NCI-H1092 treated with DMSO at 0.1 percent for 48 hours (cell line): ENCODE measurements at regions not wholly inside any gene's neighbourhood (a gene's known extent, or its start where the extent isn't known, plus 50 kb on each side); places are given as distances from the start of the nearest gene placed in this dataset.

Source experiments
- DNase-seq: peaks from one replicate; lab custom pipeline; 2025; lab: John Stamatoyannopoulos, UW

DNA sequence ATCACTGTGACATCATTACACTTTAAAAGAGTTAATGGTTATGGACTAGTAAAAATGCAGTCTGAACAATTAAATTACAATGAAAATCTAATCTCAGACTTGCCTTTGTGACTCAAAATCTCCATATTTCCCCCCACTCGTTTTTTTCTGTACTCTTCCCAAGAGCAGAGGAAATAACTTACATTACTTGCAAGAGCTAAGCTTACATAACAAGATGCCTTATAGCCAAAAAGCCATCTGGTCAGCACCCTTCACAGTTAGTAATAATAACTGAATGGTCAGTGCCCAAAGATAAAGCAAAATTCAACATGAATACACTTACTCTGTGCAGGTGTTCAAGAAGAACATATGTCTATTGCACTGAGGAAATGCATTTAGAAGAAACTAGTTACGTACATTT, 1381.5 kb upstream of the CELF2 start:
- no peak for DNase-seq

DNA sequence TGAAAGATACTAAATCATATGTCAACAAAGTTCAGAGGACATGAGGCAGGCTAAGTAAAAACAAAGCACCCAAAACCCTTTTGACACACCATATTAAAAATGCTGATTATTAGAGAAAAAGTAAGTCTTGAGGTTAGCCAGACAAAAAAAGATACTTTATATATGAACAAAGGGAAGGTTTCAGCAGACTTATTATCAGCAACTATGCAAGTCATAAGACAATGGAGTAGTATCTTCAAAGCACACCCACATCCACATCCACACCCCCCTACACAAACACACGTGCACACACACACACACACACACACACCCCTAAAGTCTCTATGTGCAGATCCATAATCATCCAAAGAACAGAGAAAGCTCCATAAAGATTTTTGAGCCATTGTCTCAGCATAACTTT, 1373.9 kb upstream of the CELF2 start:
- DNase-seq, result no peak

DNA sequence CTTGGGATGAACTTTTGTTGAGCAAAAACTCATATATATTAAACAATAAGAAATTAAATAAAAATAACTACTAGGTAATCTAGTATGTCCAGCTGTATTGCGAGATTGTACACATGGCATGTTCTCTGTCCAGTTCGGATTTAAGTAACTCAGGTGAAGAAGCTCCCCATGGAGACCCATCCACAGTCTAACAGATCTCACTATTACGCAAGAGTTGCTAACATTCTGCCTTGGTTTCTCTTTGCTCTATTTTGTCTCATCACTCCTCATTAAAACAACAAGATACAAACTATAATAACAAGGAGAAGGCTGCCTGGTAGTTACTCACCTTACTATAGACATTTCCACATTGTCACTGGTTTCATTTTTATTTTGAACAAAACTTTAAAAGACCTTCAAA, 1372.3 kb upstream of the CELF2 start:
- DNase-seq, result no peak

DNA sequence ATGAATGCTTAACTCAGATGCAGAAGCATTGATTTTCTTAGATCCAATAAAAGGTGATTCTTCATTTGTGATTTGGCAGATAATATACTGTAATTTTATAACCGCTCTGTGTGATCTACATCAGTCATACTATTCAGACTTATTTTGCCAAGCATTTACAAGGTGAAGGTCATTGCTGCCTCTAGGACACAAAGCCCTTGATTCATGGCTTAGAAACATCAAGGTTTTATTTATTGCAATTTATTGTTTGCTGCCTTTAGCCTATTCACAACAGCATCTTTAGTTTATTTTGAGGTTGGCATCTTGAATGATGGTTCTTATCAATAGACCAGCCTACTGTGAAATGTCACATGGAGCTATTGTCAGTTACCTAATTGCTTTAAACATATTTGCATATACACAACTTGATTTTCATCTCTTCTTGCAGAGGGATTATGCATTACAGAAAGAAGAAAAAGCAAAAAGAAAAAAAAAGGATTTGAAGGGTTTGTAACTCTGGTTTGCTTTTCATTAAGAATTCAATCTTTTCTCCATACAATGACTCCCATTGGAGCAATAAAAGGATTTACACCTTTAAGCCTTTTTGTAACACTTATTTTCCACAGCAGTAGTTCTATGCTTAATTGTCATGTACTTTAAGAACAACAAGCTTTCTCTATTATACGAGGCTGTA, 1371.6 kb upstream of the CELF2 start:
- DNase-seq, result no peak

DNA sequence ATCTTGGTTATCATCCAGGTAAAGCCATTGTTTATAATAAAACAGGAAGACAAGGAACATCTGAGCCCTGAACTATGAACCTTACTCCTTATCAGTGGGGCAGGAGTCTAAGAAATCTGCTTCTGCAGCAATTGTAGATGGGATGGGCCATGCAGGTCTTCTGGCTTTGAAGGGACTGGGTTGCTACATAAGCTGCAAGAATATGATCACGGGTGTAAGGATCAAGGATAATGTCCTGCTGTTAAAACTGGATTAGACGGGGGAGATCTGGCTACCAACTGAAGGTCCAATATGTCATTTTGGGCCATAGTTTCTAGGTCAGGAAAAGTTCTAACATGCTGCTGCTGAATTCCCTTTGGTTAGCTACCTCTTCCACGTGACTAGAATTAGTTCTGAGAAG, 1363.4 kb upstream of the CELF2 start:
- DNase-seq, result no peak

DNA sequence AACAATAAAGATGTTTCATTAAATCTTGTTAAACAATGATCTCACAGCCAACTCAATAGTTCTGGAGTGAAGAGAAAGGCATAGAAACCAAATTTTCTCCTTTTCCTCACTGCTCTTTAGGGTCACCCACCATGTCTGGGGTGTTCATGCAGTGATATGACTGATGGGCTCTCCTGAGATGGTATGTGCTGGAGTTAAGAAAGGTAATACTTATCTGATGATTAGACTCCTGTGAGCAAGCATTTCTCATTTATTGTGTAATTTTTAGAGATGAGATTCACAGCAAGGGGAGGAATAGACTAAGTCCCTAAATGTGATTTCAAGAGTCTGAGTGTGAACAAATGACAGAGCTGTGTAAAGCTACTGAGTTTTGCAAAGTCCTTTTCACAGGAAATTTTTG, 1361.3 kb upstream of the CELF2 start:
- no peak for DNase-seq

DNA sequence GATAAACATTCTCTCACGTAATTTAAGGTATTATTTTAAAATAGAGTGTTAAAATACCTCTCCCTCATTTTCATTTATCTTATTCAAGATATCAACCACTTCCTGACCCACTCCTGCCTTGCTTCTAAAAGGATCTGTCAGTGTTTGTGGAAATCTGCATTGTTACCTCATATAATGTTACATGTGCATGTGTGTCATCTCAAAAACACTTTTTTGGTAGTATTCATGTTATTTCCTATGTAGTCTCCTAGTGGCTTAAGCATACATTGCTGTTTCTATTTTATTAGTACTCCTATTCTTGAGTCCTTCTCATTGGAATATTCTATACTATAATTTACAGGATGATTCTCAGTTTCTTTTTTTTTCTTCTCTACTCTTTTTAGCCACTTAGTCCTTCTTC, 1360.7 kb upstream of the CELF2 start:
- DNase-seq, result no peak

DNA sequence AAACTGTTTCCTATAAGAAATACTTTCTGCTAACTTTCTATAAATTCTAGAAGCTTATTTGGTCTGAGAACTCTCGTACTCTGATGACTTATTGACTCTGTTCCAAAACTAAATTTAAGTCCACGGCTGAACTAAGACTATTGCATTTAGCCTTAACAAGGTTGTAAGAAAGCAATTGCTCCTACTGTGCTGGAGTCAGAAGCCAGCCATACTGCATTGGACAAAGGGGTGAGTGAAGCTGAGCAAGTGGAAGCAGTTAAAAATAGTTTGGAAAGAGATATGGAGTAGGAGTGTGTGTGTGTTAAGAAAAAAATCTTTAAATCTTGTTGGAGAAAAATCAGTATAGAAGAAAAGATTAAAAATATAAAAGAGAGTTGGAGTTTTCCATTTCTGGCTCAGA, 1360.1 kb upstream of the CELF2 start:
- DNase-seq, result no peak

DNA sequence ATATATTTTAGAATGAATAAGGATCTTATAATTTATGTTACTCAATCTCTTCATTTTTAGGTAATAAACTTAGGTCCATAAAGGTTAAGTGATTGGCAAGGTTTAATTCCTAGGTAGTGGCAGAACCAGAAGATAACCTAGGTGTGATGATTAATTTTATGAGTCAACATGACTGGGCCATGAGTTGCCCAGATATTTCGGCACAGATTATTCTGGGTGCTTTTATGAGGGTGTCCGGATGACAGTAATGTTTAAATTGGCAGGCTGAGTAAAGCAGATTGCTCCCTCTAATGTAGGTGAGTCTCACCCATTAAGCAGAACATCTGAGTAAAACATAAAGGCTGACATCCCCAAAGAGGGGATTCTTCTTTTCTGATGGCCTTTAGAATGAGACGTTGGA, 1349.3 kb upstream of the CELF2 start:
- DNase-seq, result no peak

DNA sequence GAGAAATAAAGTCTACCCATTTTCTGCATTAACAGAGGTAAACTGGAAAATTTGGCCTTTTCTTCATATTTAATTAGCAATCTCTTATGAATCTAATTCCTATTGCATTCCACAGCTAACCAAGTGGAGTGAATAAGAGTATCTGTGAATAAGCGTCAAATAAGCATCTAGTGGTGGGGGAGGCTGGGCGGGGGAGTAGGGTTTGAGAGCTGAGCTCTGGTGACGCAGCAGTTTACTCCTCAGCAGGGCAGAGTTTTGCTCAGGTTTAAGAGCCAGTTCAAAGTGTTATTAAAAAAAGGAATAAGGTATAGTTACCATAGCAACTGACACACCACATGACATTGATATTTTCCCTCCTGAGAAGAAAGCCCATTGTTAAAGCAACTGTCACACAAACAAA, 1346.8 kb upstream of the CELF2 start:
- no peak for DNase-seq

DNA sequence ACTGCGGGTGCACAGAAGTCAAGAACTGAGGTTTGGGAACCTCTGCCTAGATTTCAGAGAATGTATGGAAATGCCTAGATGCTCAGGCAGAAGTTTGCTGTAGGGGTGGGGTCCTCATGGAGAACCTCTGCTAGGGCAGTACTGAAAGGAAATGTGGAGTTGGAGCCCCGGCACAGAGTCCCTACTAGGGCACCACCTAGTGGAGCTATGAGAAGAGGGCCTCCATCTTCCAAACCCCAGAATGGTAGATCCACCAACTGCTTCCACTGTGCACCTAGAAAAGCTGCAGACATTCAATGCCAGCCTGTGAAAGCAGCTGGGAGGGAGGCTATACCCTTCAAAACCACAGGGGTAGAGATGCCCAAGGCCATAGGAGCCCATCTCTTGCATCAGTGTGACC, 1336.0 kb upstream of the CELF2 start:
- no peak for DNase-seq

DNA sequence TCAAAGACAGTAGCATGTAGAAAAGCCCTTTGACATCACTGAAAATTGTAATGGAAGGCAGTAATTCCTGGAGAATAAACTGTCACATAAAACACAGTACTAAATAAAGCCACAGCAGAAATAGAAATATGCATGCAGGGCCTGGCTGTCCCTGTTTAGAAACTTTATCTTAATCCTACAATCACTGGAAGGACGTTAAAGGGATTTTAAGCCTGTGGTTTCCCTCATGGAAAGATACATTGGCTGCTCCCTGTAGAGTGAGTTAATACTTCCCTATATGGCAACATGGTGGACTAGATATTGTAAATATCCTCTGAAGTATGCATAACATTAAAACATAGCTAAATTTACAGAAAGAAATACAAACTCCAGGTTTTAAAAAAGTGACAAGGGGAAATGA, 1334.9 kb upstream of the CELF2 start:
- DNase-seq, result no peak

DNA sequence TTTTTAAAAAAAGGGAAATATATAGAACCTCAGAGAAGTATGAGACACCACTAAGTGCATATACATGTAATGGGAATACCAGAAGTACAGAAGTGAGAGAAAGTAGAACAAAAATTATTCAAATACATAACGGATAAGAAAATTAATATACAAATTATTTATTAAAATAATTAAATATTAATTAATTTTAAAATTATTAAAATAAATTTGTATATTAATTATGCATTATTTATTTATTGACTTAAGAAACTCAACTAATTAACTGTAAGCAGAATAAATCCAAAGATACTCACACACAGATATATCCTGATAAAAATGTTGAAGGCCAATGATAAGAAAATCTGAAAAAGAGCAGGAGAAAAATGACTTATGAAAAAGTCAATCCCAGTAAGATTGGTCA, 1333.5 kb upstream of the CELF2 start:
- DNase-seq, result no peak

DNA sequence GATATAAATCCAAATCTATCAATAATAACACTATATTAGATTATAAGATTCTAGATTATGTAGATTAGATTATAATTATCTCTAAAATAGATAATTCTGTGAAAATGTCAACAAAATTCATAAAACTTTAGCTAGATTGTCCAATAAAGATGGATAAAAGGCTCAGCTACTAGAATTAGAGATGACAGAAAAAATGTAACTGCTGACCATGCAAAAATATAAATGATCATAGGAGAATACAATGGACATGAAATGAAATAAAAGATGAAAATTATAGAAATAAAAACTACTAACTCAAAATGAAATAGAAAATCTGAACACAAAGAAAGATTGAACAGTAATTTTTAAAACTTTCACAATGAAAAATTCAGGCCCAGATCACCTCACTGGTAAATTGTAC, 1332.1 kb upstream of the CELF2 start:
- DNase-seq, result no peak

DNA sequence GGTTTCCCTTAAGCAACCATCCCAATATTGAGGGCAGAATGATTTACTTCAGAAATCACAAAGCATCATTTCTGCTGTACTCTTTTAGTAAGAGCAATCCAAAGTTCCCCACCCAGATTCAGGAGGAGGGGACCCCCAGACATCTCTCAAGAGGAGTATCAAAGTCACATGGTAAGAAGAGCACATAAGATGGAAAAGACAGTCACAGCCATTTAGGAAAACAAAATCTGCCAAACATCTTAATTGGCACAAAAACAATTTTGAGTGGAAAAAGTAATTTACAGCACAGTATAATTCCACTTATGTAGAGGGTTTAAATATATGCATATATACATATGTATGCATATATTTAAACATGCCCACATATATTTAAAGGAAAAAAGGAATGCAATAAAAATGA, 1329.0 kb upstream of the CELF2 start:
- no peak for DNase-seq

DNA sequence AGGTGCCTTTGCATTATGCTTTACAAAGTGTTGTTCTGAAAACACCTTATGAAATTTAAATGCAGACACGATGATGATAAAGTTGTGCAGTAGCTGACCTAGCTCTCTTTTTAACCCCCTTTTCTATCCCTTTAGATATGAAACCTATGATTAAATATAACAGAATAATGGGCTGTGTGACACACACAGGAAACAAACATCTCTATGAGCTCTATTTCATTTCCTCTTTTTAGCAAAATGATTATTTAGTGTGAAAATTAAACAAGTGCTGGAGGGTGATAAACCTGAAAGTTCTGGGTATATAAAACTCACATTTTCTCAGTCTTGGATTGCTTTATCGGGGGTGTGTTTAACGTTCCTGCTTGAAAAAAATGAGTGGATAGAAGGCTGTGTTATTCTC, 1310.5 kb upstream of the CELF2 start:
- no peak for DNase-seq

DNA sequence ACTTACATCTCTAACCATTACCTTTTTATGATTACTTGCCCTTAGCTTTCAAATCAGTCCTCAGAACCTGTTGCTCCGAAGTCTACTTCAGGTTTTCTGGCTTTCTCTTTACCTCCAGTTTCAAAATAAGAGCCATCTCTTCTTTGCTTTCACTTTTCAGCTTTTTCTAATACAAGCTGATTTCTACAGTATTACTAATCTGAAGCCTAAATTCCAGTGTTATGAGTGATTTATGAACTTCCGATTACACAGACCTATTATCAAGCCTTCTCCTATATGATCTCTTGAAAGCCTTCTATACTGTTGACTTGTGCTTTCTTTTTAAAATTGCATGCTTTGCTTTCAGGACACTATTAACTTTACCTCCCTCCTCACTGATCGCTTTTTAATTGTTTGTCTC, 1307.8 kb upstream of the CELF2 start:
- DNase-seq, result no peak

DNA sequence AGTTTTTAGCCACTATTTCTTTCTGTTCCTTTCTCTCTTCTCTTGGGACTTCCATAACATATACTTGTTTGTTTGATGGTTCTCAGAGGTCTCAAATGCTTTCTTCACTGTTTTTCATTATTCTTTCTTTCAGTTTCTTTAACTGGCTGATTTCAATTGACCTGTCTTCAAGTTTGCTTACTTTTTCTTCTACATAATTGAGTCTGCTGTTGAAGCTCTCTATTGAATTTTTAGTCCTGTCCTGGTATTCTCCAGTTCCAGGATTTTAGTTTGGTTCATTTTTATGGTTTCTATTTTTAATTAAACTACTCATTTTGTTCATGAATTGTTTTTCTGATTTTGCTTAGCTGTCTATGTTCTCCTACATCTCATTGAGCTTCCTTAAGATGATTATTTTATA, 1305.3 kb upstream of the CELF2 start:
- DNase-seq, result no peak

DNA sequence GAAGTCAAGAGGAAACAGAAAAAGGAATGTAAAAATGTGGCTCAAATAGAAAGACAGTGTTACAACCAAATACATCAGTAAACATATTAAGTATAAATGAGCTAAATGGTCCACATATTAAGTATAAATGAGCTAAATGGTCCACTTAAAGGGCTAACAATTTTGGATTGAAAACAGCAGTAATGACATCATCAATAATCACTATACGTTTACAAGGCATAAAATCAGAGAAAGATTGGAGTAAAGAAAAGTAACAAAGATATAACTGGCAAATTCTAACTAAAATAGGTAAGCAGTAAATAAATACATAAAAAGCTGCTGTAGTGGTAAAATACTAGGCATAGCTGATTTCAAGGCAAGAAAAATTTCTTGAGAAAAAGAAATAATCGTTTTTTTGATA, 1298.4 kb upstream of the CELF2 start:
- DNase-seq, result no peak

DNA sequence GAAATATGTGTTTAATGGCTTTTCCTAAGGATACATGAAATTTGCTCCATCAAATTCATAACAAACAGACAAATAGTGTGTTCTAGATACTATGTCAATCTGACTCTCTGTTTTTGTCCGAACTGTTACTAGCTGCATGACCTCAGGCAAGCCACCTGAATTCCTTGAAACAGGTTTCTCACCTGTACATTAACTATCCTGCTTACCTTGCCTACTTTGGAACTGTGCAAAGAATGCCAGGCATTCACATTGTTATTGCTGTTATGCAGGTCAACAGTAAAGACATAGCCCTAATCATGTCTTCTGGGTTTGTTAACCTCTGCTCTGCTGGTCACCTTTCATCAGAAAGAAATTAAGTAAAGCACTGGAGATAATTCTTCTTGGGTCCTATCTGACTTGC, 1283.9 kb upstream of the CELF2 start:
- no peak for DNase-seq

DNA sequence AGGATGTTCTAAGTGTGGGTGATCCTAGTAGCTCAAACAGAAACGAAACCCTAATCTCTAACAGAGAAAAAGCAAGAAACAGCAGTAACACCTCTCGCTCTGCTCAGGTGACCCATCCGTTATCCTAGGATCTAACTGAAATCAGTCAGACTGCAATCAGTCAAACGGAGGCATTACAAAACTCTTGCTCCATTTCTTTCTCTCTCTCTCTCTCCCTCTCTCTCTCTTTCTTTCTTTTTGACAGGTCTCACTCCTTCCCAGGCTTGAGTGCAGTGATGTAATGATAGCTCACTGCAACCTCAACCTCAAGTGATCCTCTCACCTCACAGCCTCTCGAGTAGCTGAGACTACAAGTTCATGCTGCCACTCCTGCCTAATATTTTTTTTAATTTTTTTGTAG, 1283.5 kb upstream of the CELF2 start:
- DNase-seq, result no peak

DNA sequence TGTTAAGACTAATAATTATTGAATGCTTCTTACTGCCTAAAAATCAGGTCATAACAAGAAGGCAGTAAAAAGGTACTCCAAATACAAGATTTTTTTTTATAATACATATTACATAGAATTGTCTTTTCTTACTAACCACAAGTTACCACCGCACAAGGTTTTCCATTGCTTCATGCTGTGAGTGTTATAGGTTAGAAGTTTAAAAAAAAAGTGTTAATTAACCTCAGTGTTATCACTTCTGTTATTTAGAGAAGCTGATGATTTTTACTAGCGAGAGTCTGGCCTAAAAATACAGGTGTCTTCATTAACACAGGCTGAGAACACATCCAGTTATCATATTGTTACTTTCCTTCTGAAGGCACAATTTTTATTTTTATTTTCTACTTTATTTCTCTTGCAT, 1281.9 kb upstream of the CELF2 start:
- no peak for DNase-seq

DNA sequence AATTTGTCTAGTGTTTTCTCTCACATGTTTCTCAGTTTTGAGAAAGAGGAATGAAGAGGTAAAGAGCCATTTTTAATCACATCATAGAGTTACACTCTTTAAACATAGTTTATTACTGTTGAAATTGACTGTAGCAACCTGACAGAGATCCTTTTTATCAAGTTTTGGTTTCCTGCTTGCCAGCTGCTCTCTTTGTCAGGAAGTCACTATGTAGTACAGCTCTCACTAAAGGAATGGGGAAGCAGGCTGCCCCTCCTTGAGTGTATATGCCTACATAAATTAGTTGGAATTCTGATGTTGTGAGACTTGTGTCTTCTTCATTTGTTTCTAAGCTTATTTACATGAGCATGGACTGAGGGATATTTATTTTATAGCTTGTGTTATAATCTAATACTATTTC, 1274.0 kb upstream of the CELF2 start:
- DNase-seq, result no peak

DNA sequence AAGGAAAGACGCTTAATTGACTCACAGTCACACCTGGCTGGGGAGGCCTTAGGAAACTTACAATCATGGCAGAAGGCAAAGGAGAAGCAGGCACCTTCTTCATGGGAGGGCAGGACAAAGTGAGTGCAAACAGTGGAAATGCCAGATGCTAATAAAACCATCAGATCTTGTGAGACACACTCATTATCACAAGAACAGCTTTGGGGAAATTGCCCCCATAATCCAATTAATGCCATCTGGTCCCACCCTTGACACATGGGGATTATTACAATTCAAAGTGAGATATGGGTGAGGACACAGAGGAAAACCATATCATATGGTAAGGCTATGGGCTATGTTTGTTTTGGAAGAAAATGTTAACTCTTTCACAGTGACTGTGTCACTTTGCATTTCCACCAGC, 1272.5 kb upstream of the CELF2 start:
- no peak for DNase-seq

DNA sequence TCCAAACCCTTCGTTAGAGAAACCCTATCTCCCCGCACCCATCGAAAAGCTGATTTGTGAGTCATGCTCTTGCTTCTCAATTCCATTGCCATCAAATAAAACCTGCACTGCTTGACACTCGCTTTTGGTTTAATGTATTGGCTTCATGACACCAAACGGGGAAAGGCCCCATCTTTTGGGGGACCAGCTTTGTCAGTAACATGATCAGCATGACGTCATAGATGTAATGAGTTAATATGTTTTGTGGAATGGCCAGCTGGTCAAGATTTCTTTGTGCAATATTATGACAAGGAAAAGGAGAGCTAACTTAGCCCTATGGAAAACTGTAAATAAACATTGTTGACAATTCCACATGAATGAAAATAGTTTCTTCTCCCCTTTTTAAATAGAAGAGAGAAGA, 1260.5 kb upstream of the CELF2 start:
- DNase-seq, result no peak
